H1 (cell line): ENCODE measurements at regions not wholly inside any gene's neighbourhood (a gene's known extent, or its start where the extent isn't known, plus 50 kb on each side); places are given as distances from the start of the nearest gene placed in this dataset.

Source experiments
- CTCF ChIA-PET: fragments of 300-600 bp; sonication (Branson Sonifier 250); formaldehyde crosslinking; loops from one replicate; lab custom pipeline; 2021; ENCODE audit not compliant: partially characterized antibody; lab: Charles Lee
- POLR2A ChIA-PET: fragments of 300-600 bp; sonication (Branson Sonifier 250); formaldehyde crosslinking; loops from one replicate; lab custom pipeline; 2021; ENCODE audit warnings: inconsistent platforms; ENCODE audit not compliant: partially characterized antibody; lab: Charles Lee
- DNase-seq, 2 experiments: peaks; one replicate each; pipeline versions ENCODE4 v3.0.0 to v3.0.0-alpha.2; 2010 to 2022; ENCODE audit warnings: low spot score in 2 of 2, low read depth in 1 of 2, mixed read lengths in 1 of 2
- FAIRE-seq: peaks from 2 replicates; lab custom pipeline; 2011; peaks lifted over from hg19 to GRCh38; lab: Jason Lieb, UNC
- H2AFZ ChIP-seq: 2 replicates; pipeline ENCODE4 v1.8.1; 2012; ENCODE audit warnings: low read length, inconsistent platforms
- H2AK5ac ChIP-seq: 2 replicates; pipeline ENCODE4 v1.6.1; 2013; ENCODE audit warnings: low read depth, low read length
- H2BK120ac ChIP-seq: replicated peaks from 2 replicates; pipeline ENCODE3; 2013; ENCODE audit warnings: low read depth, low read length, inconsistent platforms
- H2BK12ac ChIP-seq: 2 replicates; pipeline ENCODE4 v1.6.1; 2013; ENCODE audit warnings: low read depth, low read length
- H2BK15ac ChIP-seq: 2 replicates; pipeline ENCODE4 v1.6.1; 2013; ENCODE audit warnings: low read length
- H2BK20ac ChIP-seq: 2 replicates; pipeline ENCODE4 v1.6.1; 2013; ENCODE audit warnings: low read length
- H2BK5ac ChIP-seq: 2 replicates; pipeline ENCODE4 v1.6.1; 2013; ENCODE audit warnings: low read depth, low read length
- H3K14ac ChIP-seq: 2 replicates; pipeline ENCODE4 v1.6.1; 2013; ENCODE audit warnings: inconsistent platforms; ENCODE audit not compliant: insufficient read length
- H3K18ac ChIP-seq: 2 replicates; pipeline ENCODE4 v1.6.1; 2013; ENCODE audit warnings: low read length; ENCODE audit errors: extremely low read depth
- H3K23ac ChIP-seq: 2 replicates; pipeline ENCODE4 v1.6.1; 2013; ENCODE audit warnings: inconsistent platforms; ENCODE audit not compliant: insufficient read length
- H3K23me2 ChIP-seq: 2 replicates; pipeline ENCODE4 v1.6.1; 2013; ENCODE audit warnings: low read depth, low read length
- H3K27ac ChIP-seq: 2 replicates; pipeline ENCODE4 v1.6.1; 2011; ENCODE audit warnings: low read depth, low read length, inconsistent platforms
- H3K27me3 ChIP-seq, 4 experiments: replicated peaks in 1 of 4; 1 replicate in 1 of 4; 2 replicates in 3 of 4; pipeline versions ENCODE4 v1.6.1 to v1.8.1; 2011 to 2013; ENCODE audit warnings: low read length in 3 of 4, mild to moderate bottlenecking in 3 of 4, inconsistent platforms in 2 of 4, mixed read lengths in 2 of 4, moderate library complexity in 1 of 4; ENCODE audit not compliant: control insufficient read depth in 3 of 4, insufficient read depth in 3 of 4; ENCODE audit errors: extremely low read depth in 1 of 4
- H3K36me3 ChIP-seq, 4 experiments: 2 replicates each; pipeline versions ENCODE4 v1.6.1 to v1.8.1; 2011 to 2013; ENCODE audit warnings: mild to moderate bottlenecking in 4 of 4, low read length in 3 of 4, moderate library complexity in 2 of 4, control low read depth in 1 of 4, inconsistent platforms in 1 of 4; ENCODE audit not compliant: insufficient read depth in 4 of 4, control insufficient read depth in 2 of 4
- H3K4ac ChIP-seq: replicated peaks from 2 replicates; pipeline ENCODE3; 2013; ENCODE audit warnings: low read length, low read depth, mixed read lengths, inconsistent platforms; ENCODE audit not compliant: insufficient read length
- H3K4me1 ChIP-seq, 4 experiments: replicated peaks in 1 of 4; 1 replicate in 1 of 4; 2 replicates in 3 of 4; pipeline versions ENCODE4 v1.6.1 to v1.8.1; 2011 to 2013; ENCODE audit warnings: low read length in 3 of 4, inconsistent platforms in 2 of 4, mixed read lengths in 1 of 4; ENCODE audit not compliant: insufficient read depth in 4 of 4, control insufficient read depth in 3 of 4
- H3K4me2 ChIP-seq, 2 experiments: 2 replicates each; pipeline versions ENCODE4 v1.6.1 to v1.8.1; 2011 to 2013; ENCODE audit warnings: low read depth in 2 of 2, low read length in 2 of 2, control low read depth in 1 of 2, inconsistent platforms in 1 of 2, mild to moderate bottlenecking in 1 of 2; ENCODE audit not compliant: insufficient read depth in 1 of 2
- H3K4me3 ChIP-seq, 4 experiments: fragments of 200-600, 300-600 bp in 1 of 4; sonication (generic), shearing (Covaris generic), sonication (Bioruptor Twin) in 1 of 4; 2 replicates each; pipeline versions ENCODE4 v1.5.1 to v1.8.1; 2011 to 2016; ENCODE audit warnings: low read length in 4 of 4, low read depth in 3 of 4, control low read depth in 2 of 4, inconsistent platforms in 2 of 4, mild to moderate bottlenecking in 2 of 4, mixed read lengths in 1 of 4, moderate library complexity in 1 of 4; ENCODE audit not compliant: insufficient read depth in 2 of 4; ENCODE audit errors: extremely low read depth in 1 of 4
- H3K56ac ChIP-seq: replicated peaks from 2 replicates; pipeline ENCODE3; 2013; ENCODE audit warnings: low read depth, mild to moderate bottlenecking, mixed read lengths, low read length, inconsistent platforms; ENCODE audit not compliant: insufficient read length
- H3K79me1 ChIP-seq: 2 replicates; pipeline ENCODE4 v1.6.1; 2013; ENCODE audit warnings: low read depth, low read length, control low read depth
- H3K79me2 ChIP-seq, 2 experiments: 2 replicates each; pipeline versions ENCODE4 v1.6.1 to v1.8.1; 2012 to 2013; ENCODE audit warnings: low read length in 2 of 2, mild to moderate bottlenecking in 2 of 2, inconsistent platforms in 1 of 2; ENCODE audit not compliant: insufficient read depth in 2 of 2, control insufficient read depth in 1 of 2
- H3K9ac ChIP-seq, 4 experiments: replicated peaks in 1 of 4; 1 replicate in 1 of 4; 2 replicates in 3 of 4; pipeline versions ENCODE4 v1.6.1 to v1.8.1; 2011 to 2013; ENCODE audit warnings: low read depth in 3 of 4, low read length in 3 of 4, control low read depth in 2 of 4, mild to moderate bottlenecking in 2 of 4, moderate library complexity in 2 of 4, inconsistent platforms in 1 of 4; ENCODE audit errors: extremely low read depth in 1 of 4
- H3K9me3 ChIP-seq, 2 experiments: 2 replicates each; pipeline versions ENCODE4 v1.6.1 to v1.8.1; 2012 to 2013; ENCODE audit warnings: mild to moderate bottlenecking in 2 of 2, moderate library complexity in 2 of 2, control low read depth in 1 of 2, inconsistent platforms in 1 of 2, low read depth in 1 of 2, low read length in 1 of 2, mixed read lengths in 1 of 2; ENCODE audit not compliant: insufficient read depth in 2 of 2
- H4K20me1 ChIP-seq, 2 experiments: replicated peaks in 1 of 2; 2 replicates each; pipeline versions ENCODE3 to v1.8.1; 2011 to 2013; ENCODE audit warnings: inconsistent platforms in 2 of 2, low read length in 2 of 2, mild to moderate bottlenecking in 1 of 2; ENCODE audit not compliant: insufficient read depth in 2 of 2, control insufficient read depth in 1 of 2
- H4K5ac ChIP-seq: 2 replicates; pipeline ENCODE4 v1.6.1; 2013; ENCODE audit warnings: low read length, low read depth, mixed read lengths, inconsistent platforms; ENCODE audit not compliant: insufficient read length
- H4K8ac ChIP-seq: 2 replicates; pipeline ENCODE4 v1.8.0; 2013; ENCODE audit warnings: mild to moderate bottlenecking, moderate library complexity, low read length, inconsistent platforms; ENCODE audit not compliant: insufficient read depth; ENCODE audit errors: extremely low read depth
- H4K91ac ChIP-seq: replicated peaks from 2 replicates; pipeline ENCODE3; 2013; ENCODE audit warnings: low read length, mixed read lengths, inconsistent platforms; ENCODE audit not compliant: insufficient read length
- BACH1 ChIP-seq: IDR thresholded peaks from 2 replicates; pipeline ENCODE4 v1.6.1; 2012; ENCODE audit warnings: low read length, improper control_type of control experiment
- BCL11A ChIP-seq, 2 experiments: IDR thresholded peaks; one replicate each; pipeline ENCODE4 v1.6.1; 2011; ENCODE audit warnings: low read depth in 2 of 2, low read length in 2 of 2, mild to moderate bottlenecking in 2 of 2
- GABPA ChIP-seq: IDR thresholded peaks from 2 replicates; pipeline ENCODE4 v1.6.1; 2011; ENCODE audit warnings: mild to moderate bottlenecking, low read length, moderate library complexity, borderline replicate concordance; ENCODE audit not compliant: insufficient read depth
- HDAC2 ChIP-seq, 2 experiments: fragments of 300-600 bp in 1 of 2; sonication (generic) in 1 of 2; IDR thresholded peaks; 2 replicates each; pipeline ENCODE4 v1.6.1; 2011 to 2012; ENCODE audit warnings: low read depth in 2 of 2, low read length in 2 of 2, mild to moderate bottlenecking in 2 of 2, moderate library complexity in 2 of 2, borderline replicate concordance in 1 of 2, inconsistent platforms in 1 of 2
- KDM4A ChIP-seq: IDR thresholded peaks from one replicate; pipeline ENCODE4 v1.7.1; 2012; ENCODE audit warnings: low read depth, mild to moderate bottlenecking, moderate library complexity, low read length, inconsistent platforms; ENCODE audit not compliant: severe bottlenecking
- MAFK ChIP-seq: IDR thresholded peaks from 2 replicates; pipeline ENCODE4 v1.6.1; 2012; ENCODE audit warnings: low read depth, mild to moderate bottlenecking, improper control_type of control experiment, low read length
- NANOG ChIP-seq: IDR thresholded peaks from 2 replicates; pipeline ENCODE4 v1.6.1; 2011; ENCODE audit warnings: low read length, low read depth, mild to moderate bottlenecking, inconsistent platforms; ENCODE audit not compliant: insufficient read depth, poor library complexity, severe bottlenecking
- SIRT6 ChIP-seq: IDR thresholded peaks from one replicate; pipeline ENCODE4 v1.7.1; 2012; ENCODE audit warnings: low read length, inconsistent platforms
- SP1 ChIP-seq: IDR thresholded peaks from 2 replicates; pipeline ENCODE4 v1.6.1; 2011; ENCODE audit warnings: low read depth, low read length
- WGBS, 2 experiments: shearing (Covaris generic) in 1 of 2; methylation state at CpG; one replicate each; pipeline versions ENCODE4 v1.1.6 to v1.1.7; 2013 to 2015; ENCODE audit warnings: low lambda C conversion rate in 2 of 2, mixed read lengths in 2 of 2, inconsistent platforms in 1 of 2, low coverage in 1 of 2, missing lambda C conversion rate in 1 of 2; ENCODE audit not compliant: insufficient replicate concordance in 2 of 2, insufficient coverage in 1 of 2, insufficient read length in 1 of 2; ENCODE audit errors: extremely low coverage in 1 of 2, missing lambda C conversion rate in 1 of 2; 5-methylcytosine and 5-hydroxymethylcytosine counted together
- TF ChIP-seq, protein P1 (sequence below), 3 experiments: IDR thresholded peaks; 1 replicate in 2 of 3; 2 replicates in 1 of 3; pipeline versions ENCODE4 v1.5.1 to v1.6.1; 2011; ENCODE audit warnings: low read length in 3 of 3, mild to moderate bottlenecking in 3 of 3, inconsistent platforms in 2 of 3, low read depth in 1 of 3, moderate library complexity in 1 of 3; ENCODE audit not compliant: insufficient read depth in 1 of 3; ENCODE audit errors: control extremely low read depth in 1 of 3
- TF ChIP-seq, protein P2 (sequence below): IDR thresholded peaks from 2 replicates; pipeline ENCODE4 v1.6.1; 2011; ENCODE audit warnings: low read length, improper control_type of control experiment

DNA sequence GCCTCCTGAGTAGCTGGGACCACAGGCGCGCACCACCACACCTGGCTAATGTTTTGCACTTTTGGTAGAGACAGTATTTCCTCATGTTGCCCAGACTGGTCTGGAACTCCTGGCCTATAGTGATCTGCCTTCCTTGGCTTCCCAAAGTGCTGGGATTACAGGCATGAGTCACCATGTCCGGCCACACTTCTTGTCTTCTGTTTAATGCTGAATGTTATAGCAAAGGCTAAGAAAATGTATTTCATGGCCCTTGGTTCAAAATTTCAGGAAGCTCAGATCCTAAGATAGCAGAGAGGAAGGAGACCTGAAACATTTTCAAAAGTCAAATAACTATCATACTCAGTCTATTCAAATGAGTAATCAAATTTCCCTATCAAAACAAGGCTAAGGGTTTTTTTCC lies 229.6 kb downstream of the BAMBI start:
- no peaks in the 10 kb centered on the region for H3K27me3 ChIP-seq
- DNase-seq (no peak), FAIRE-seq (no peak)
- CTCF ChIA-PET = interaction anchor here (1.1 kb wide), 1 partner anchor 9 kb away, joined by 5 read pairs; no protein-coding TSS in a partner anchor
- no peaks in the 10 kb centered on the region for H3K4me1 ChIP-seq
- no peaks in the 10 kb centered on the region for H3K9me3 ChIP-seq
- H2BK12ac ChIP-seq = no peak overlapping the region
- no peaks in the 10 kb centered on the region for H4K20me1 ChIP-seq
- no peak overlapping the region for H4K91ac ChIP-seq
- H2BK20ac ChIP-seq = no peak overlapping the region
- no peak overlapping the region for H3K56ac ChIP-seq
- no peak overlapping the region for H3K18ac ChIP-seq
- no peaks in the 10 kb centered on the region for H3K36me3 ChIP-seq
- H2AK5ac ChIP-seq = no peak overlapping the region
- H3K4me2 ChIP-seq = no peak overlapping the region
- no peak overlapping the region for H4K8ac ChIP-seq
- no peak overlapping the region for H2AFZ ChIP-seq
- no peak overlapping the region for H3K14ac ChIP-seq
- H2BK120ac ChIP-seq = no peak overlapping the region
- H3K79me1 ChIP-seq = no peaks in the 10 kb centered on the region
- H3K4ac ChIP-seq = no peak overlapping the region
- H3K27ac ChIP-seq = no peak overlapping the region
- H2BK15ac ChIP-seq = no peak overlapping the region
- no peak overlapping the region for H3K4me3 ChIP-seq
- 86% methylated on average over 3 of the region's 3 CpGs; no CpG with 5 or more reads in 1 of the 2 experiments for WGBS, 2 experiments
- no peaks in the 10 kb centered on the region for H3K23me2 ChIP-seq
- no peak overlapping the region for H2BK5ac ChIP-seq
- H3K79me2 ChIP-seq = no peaks in the 10 kb centered on the region
- H3K9ac ChIP-seq = no peak overlapping the region
- H3K23ac ChIP-seq = no peak overlapping the region
- H4K5ac ChIP-seq = no peak overlapping the region
- POLR2A ChIA-PET = no interaction called here
- TF ChIP-seq BACH1 (no peak), SP1 (no peak), NANOG (no peak), KDM4A (no peak), GABPA (no peak), MAFK (no peak), HDAC2 (IDR thresholded peaks at IDR 0.05; ENCODE audit: borderline replicate concordance in 1 of 2, low read depth in 2 of 2, low read length in 2 of 2) (no peak), SIRT6 (no peak), BCL11A (IDR thresholded peaks at IDR 0.05; ENCODE audit: low read depth in 2 of 2, low read length in 2 of 2) (no peak)
- TF ChIP-seq, protein P1, sequence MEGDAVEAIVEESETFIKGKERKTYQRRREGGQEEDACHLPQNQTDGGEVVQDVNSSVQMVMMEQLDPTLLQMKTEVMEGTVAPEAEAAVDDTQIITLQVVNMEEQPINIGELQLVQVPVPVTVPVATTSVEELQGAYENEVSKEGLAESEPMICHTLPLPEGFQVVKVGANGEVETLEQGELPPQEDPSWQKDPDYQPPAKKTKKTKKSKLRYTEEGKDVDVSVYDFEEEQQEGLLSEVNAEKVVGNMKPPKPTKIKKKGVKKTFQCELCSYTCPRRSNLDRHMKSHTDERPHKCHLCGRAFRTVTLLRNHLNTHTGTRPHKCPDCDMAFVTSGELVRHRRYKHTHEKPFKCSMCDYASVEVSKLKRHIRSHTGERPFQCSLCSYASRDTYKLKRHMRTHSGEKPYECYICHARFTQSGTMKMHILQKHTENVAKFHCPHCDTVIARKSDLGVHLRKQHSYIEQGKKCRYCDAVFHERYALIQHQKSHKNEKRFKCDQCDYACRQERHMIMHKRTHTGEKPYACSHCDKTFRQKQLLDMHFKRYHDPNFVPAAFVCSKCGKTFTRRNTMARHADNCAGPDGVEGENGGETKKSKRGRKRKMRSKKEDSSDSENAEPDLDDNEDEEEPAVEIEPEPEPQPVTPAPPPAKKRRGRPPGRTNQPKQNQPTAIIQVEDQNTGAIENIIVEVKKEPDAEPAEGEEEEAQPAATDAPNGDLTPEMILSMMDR (IDR thresholded peaks at IDR 0.05; ENCODE audit: control extremely low read depth in 1 of 3, insufficient read depth in 1 of 3, low read depth in 1 of 3, low read length in 3 of 3) = no peak
- TF ChIP-seq, protein P2, sequence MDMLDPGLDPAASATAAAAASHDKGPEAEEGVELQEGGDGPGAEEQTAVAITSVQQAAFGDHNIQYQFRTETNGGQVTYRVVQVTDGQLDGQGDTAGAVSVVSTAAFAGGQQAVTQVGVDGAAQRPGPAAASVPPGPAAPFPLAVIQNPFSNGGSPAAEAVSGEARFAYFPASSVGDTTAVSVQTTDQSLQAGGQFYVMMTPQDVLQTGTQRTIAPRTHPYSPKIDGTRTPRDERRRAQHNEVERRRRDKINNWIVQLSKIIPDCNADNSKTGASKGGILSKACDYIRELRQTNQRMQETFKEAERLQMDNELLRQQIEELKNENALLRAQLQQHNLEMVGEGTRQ = no peak
